ENCODE measurements at regions not wholly inside any gene's neighbourhood (a gene's known extent, or its start where the extent isn't known, plus 50 kb on each side); places are given as distances from the start of the nearest gene placed in this dataset.

DNA sequence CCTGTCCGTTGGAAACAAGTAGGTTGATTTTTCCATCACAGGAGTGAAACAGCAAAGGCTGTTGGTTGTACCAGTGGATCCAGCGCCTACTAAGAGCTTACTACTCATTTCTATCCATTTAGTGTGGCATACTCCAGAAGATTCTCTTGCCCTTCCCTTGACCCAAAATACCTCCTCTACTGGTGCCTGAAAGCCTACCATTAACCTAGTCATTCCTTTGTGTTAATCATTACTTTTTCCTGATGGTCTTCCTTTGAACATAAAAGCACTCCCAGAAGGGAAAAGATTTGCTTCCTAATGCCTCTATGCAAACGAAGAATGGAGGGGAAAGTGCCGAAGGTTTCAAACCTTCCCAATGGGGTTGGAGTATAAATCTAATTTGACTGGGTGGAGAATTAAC is 123.3 kb downstream of the QRSL1 start:
- TF ChIP-seq EGR1 (IDR thresholded peaks at IDR 0.05) = no peak
- no peak for TF ChIP-seq EP300 (IDR thresholded peaks at IDR 0.05; ENCODE audit: borderline replicate concordance)
- no peak for TF ChIP-seq RAD21 (IDR thresholded peaks at IDR 0.05; ENCODE audit: low read depth)
- TF ChIP-seq ZBTB7A (IDR thresholded peaks at IDR 0.05; ENCODE audit: low read depth) = no peak
- TF ChIP-seq YY1 (IDR thresholded peaks at IDR 0.05; ENCODE audit: low read depth) = no peak
- TF ChIP-seq, protein P1, sequence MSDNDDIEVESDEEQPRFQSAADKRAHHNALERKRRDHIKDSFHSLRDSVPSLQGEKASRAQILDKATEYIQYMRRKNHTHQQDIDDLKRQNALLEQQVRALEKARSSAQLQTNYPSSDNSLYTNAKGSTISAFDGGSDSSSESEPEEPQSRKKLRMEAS (IDR thresholded peaks at IDR 0.05) = no peak
- TF ChIP-seq, protein P2, sequence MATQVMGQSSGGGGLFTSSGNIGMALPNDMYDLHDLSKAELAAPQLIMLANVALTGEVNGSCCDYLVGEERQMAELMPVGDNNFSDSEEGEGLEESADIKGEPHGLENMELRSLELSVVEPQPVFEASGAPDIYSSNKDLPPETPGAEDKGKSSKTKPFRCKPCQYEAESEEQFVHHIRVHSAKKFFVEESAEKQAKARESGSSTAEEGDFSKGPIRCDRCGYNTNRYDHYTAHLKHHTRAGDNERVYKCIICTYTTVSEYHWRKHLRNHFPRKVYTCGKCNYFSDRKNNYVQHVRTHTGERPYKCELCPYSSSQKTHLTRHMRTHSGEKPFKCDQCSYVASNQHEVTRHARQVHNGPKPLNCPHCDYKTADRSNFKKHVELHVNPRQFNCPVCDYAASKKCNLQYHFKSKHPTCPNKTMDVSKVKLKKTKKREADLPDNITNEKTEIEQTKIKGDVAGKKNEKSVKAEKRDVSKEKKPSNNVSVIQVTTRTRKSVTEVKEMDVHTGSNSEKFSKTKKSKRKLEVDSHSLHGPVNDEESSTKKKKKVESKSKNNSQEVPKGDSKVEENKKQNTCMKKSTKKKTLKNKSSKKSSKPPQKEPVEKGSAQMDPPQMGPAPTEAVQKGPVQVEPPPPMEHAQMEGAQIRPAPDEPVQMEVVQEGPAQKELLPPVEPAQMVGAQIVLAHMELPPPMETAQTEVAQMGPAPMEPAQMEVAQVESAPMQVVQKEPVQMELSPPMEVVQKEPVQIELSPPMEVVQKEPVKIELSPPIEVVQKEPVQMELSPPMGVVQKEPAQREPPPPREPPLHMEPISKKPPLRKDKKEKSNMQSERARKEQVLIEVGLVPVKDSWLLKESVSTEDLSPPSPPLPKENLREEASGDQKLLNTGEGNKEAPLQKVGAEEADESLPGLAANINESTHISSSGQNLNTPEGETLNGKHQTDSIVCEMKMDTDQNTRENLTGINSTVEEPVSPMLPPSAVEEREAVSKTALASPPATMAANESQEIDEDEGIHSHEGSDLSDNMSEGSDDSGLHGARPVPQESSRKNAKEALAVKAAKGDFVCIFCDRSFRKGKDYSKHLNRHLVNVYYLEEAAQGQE (IDR thresholded peaks at IDR 0.05; ENCODE audit: low read depth) = no peak
- no peak for TF ChIP-seq CEBPB (IDR thresholded peaks at IDR 0.05)

All from Ishikawa (cell line).